ENCODE measurements at regions not wholly inside any gene's neighbourhood (a gene's known extent, or its start where the extent isn't known, plus 50 kb on each side); places are given as distances from the start of the nearest gene placed in this dataset.

- TF ChIP-seq CTCF (IDR thresholded peaks at IDR 0.05; ENCODE audit: low read depth, low read length, poor library complexity, severe bottlenecking): no peak
- no peak for TF ChIP-seq EZH2phosphoT487 (IDR thresholded peaks at IDR 0.05; ENCODE audit: borderline replicate concordance, low read length)
Observed at GRCh38 chr7:159205833-159206232, 61.2 kb upstream of the VIPR2 start.

Measured in DOHH2 (cell line).